SK-N-DZ (cell line): ENCODE measurements at regions not wholly inside any gene's neighbourhood (a gene's known extent, or its start where the extent isn't known, plus 50 kb on each side); places are given as distances from the start of the nearest gene placed in this dataset.

Experiments
- small RNA-seq, 2 experiments: library from RNA; depleted of rRNA; stranded (forward); fragments of <200 nt; gene quantifications; one replicate each; pipeline ENCODE3, GENCODE V24; 2014

Small RNAs in the stretch of these regions (small RNA-seq; reads per million reads assigned to genes)
- 0 reads per million in 2 experiments for gene AC061975.2
